HG03064 (cell line): ENCODE measurements at regions not wholly inside any gene's neighbourhood (a gene's known extent, or its start where the extent isn't known, plus 50 kb on each side); places are given as distances from the start of the nearest gene placed in this dataset.
"Not testable (repeated sequence)": the region's sequence is repeated elsewhere in the genome, so short reads cannot be mapped to it uniquely, and the experiment has no call there.

Experiments used
- ATAC-seq: cut with Tn5 transposase; IDR thresholded peaks from one replicate; pipeline ENCODE4 v1.9.1; 2021; ENCODE audit warnings: low read depth; ENCODE audit not compliant: unreplicated experiment

DNA sequence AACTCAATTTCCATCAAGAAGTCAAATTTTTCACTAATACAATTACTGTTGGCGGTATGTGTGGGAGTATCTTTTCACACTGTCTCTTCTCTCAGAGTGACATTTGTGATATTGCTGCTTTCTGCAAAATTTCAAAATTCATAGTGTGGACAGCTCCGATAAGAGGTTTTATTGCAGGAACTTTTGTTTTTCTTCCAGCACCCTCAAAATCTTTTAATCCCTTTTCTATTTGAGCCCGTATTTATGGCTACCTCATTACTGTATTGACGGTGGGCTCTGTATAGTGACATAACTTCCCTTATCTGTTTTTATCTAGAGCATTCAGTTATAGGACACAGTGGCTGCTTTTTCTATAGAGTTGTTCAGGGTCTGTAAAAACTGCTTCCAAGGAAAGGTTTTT, 794.4 kb upstream of the TMPRSS15 start:
- ATAC-seq: no peak

DNA sequence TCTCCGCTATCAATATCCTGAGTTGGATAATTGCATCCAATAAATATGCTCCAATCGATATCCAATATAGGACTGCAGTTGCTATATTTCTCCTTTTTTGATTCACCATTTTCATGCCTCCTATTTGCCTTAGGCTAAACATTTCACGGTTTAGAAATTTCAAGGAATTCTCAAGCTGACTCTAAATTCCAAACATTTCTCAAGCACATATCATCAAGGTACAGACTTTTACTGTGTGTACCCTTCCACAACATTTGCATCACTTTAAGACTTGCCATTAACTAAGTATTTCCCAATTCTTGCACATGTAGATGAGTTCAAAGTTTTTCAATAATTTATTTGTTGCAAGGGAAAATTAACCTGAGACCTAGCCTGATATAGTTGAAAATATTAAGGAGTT, 795.2 kb upstream of the TMPRSS15 start:
- no peak for ATAC-seq

DNA sequence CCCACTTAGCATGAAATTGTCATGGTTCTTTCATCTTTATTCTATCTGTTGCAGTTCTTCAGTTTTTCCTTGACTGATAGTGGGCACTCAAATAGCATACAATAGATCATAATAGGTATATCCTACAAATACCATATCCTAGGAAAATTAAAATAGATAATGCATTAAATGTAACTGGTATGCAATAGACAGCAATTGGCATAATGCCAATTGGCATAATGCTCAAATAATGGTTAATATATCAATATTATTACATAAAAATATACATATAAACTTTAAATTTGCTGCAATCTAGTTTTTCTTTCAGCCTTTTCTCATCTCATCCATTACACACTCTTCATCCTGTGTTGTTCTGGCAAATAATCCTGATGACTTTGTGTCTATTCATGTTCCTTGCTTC, 814.6 kb upstream of the TMPRSS15 start:
- ATAC-seq: no peak

DNA sequence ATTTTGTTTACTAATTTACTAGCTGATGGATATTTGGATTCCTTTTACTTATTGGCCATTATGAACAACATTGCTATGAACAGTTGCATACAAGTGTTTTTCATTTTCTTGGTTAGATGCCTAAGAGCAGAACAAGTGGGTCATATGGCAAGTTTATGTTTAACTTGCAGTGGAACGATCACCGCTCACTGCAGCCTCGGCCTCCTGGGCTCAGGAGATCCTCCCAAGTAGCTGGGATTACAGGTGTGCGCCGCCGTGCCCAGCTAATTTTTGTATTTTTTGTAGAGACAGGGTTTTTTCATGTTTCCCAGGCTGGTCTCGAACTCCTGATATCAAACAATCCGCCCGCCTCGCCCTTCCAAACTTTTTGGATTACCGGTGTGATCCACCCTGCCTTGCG, 820.5 kb upstream of the TMPRSS15 start:
- no peak for ATAC-seq

DNA sequence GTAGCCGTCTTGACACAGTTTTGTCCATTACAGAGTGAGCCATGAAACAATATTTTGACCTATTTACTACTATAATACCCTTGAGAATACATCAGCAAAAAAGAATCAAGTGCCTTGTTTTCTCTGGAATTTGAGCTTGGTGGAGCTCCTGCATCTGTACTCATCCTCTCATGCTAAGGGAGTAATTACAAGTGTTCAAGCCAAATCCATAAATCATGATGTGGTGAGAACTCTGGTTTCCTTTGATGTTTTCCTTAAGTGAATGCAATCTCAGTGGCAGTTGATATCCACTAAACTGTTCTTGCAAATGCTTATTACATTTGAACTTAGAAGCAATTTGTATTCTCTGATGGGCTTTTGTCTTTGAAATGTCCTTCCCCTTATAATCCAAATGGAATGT, 824.6 kb upstream of the TMPRSS15 start:
- no peak for ATAC-seq

DNA sequence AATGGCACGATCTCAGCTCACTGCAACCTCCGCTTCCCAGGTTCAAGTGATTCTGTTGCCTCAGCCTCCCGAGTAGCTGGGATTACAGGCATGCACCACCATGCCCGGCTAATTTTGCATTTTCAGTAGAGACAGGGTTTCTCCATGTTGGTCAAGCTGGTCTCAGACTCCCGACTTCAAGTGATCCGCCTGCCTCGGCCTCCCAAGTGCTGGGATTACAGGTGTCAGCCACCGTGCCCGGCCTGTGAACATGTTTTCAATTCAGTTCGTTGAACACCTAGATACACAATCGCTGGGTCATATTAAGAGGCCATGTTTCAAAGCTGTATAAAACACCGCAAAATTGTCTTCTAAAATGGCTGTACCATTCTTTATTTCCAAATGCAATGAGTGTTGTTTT, 830.3 kb upstream of the TMPRSS15 start:
- not testable (repeated sequence) for ATAC-seq

DNA sequence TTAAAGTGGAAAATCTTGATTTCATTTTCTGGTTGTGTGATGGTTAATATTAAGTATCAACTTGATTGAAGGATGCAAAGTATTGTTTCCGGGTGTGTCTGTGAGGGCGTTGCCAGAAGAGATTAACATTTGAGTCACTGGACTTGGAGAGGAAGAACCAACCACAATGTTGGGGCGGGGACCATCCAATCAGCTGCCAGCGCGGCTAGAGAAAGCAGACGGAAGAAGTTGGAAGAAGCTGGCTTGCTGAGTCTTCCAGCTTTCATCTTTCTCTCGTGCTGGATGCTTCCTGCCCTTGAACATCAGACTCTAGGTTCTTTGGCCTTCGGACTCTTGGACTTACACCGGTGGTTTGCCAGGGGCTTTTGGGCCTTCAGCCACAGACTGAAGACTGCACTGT, 832.6 kb upstream of the TMPRSS15 start:
- ATAC-seq: no peak

DNA sequence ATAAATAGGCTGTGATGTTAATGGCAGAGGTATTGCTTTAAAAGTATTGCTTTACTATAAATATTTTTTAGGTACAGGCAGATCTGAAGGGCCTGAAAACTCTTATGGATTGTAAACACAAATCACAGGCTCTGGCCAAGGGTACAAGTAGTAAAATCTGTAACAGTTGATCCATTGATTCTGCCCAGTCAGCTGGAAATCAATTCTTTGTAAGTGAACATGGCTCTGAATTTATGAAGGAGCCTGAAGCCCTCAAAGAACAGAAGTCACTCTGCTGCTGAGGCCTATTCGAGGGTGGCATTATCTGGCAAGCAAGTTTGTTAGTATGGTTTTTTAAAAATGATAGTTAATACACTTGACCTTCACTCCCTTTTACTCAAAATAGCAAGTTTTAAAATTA, 834.0 kb upstream of the TMPRSS15 start:
- ATAC-seq: no peak

DNA sequence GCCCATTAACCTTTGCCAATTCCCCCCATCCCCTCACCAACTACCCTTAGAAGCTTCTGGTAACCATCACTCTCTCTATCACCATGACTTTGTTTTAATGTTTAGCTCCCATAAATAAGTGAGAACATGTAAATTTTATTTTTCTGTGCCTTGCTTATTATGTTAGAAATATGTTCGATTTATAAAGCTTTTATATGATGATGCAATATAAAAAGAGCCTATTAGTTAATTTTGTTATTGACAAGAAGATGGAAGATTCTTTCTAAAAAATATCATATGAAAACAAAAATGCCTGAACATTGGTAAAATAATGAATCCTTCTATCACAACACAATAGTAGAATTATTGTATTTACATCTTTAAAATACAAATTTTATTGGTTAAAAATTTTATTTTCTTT, 836.1 kb upstream of the TMPRSS15 start:
- no peak for ATAC-seq

DNA sequence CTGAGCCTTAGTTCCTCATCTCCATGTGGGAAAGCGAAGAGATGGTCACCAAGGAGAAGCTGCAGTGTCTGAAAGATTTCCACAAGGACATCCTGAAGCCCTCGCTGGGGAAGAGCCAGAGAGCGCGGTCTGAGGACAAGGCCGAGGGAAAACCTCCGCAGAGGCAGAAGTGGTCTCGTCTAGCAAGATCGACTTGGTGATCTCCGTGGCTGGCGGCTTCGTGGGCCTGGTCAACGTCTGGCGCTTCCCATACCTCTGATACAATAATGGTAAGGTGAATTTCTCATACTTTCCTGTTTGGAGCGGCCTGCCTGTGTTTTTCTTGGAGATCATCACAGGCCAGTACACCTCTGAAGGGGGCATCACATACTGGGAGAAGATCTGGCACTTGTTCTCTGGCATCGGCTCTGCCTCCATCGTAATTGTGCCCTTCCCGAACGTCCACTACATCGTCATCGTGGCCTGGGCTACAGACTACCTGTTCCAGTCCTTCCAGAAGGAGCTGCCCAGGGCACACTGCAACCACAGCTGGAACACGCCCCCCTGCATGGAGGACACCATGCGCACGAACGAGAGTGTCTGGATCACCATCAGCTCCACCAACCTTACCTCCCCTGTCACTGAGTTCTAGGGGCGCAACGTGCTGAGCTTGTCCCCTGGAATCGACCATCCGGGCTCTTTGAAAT, 841.1 kb upstream of the TMPRSS15 start:
- ATAC-seq: no peak

DNA sequence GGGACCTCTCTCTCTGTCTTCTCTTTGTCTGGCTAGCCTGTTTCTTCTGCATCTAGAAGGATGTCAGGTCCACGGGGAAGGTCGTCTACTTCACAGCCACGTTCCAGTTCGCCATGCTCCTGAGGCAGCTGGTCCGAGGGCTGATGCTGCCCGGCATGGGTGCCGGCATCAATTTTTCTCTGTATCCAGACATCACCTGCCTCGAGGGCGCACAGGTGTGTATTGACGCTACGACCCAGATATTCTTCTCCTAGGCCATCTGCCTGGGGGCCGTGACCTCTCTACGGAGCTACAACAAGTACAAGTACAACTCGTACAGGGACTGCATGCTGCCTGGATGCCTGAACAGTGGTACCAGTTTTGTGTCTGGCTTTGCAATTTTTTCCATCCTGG, 841.6 kb upstream of the TMPRSS15 start:
- ATAC-seq: no peak

DNA sequence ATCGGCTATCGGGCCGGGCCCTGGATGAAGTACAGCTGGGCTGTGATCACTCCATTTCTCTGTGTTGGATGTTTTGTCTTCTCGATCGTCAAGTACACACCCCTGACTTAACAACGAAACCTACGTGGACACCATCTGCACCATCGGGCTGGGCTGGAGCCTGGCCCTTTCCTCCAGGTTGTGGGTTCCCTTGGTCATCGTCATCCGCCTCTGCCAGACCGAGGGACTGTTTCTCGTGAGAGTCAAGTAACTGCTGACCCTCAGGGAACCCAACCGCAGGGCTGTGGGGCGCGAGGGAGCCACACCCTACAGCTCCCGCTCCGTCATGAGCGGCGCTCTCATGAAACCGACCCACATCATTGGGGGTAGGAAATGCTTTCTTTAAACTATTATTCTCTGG, 842.4 kb upstream of the TMPRSS15 start:
- ATAC-seq: no peak

DNA sequence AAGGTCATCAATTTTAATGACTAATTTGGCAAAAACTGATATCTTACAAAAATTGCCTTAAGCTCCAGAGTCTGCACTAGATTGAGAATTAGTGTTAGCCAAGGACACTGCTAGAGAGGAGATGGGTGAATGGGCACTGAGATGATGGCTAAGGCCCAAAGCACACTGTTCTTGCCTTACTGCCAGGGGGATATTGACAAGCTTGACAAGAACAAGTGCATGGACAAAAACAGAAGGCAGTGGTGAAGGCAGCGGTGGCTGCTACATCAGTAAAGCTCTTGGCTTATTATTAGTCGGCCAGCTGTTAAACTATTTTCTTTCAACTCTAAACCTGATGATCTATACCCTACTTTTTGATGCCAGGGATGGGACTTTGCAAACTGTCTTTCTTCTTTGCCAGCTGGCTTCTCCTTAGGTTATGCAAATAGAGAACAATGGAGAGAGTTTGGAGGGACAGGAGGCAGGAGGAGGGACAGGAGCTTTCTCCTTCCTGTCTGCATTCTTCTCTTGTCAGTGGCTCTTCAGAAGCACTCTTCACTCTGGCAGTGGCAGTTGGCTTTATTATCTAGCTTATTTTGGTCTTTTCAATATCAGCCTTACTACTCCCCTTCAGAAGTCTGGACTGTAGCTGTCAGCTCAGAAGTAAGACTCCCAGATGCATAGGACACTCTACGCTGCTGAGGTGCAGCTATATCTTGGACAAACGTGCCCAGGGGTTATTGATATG, 853.5 kb upstream of the TMPRSS15 start:
- no peak for ATAC-seq

DNA sequence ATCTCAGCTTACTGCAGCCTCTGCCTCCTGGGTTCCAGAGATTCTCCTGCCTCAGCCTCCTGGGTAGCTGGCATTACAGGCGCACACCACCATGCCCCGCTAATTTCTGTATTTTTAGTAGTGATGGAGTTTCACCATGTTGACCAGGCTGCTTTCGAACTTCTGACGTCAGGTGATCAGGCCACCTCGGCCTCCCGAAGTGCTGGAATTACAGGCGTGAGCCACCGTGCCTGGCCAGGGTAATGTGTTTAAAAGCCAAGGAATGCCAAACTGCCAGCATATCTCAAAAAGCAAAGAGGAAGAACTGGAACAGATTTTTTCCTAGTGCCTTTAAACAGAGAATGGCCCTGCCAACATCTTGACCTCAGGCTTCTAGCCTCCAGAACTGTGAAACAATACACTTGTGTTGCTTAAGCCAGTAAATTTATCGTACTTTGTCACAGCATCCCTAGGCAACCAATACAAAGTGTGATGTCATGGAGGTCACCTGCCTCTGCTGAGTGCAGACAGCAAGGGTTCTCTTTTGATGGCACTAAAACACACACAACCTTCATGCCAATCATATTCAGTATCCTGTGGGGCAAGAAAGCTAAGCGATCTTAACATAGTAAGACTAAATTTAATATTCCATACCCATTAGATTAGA, 858.3 kb upstream of the TMPRSS15 start:
- no peak for ATAC-seq

DNA sequence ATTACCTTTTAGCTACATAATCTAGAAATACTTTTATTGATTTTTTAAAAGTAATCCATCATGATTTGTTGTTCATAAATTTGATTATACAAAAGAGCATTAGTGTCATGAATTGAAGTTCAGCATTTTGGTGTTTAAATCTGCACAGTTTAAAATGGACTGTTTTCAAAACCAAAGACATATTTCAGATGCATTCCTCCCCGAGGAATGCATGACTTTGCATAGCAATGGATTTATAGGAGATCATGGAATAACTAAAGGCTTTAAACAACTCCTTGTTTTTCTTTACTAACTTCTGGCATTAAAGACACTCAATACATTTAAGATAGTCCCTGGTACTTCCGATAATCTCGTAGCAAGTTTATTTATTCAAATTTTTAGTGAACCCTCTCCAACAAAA, 863.1 kb upstream of the TMPRSS15 start:
- ATAC-seq: no peak

DNA sequence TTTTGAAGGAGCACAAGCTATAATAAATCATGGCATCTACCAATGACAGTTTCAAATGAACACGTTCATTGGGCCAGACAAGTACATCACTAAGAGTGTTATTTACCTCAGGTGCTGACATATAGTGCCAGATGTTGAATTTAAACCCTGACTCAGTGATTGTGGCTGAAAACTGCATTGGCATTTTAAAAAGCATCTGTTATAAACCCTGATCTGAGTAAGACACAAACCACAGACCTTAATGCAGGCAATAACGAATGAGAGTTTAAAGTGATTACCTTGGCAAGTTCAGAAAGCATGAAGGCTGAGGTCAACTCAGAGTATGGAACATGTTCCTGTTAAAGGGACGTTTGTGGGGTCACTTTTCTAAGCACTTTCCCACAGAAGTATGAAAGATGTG, 865.1 kb upstream of the TMPRSS15 start:
- ATAC-seq: no peak

DNA sequence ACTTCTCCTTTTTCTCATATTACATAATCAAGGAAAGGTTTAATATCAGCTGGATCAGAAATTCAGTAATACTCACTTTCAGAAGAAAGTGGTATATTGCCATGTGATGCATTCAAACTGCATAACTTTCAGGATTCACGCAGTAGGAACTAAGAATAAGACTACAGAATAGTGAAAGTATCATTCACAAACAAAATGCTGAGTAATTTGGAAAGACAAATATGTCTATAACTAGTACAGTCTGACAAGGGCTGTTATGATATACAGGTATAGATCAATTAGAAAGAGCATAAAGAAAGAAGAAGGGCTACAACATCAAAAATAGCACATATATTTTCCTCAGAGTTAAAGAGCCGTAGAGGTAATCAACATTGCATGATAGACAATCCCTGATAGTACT, 871.5 kb upstream of the TMPRSS15 start:
- ATAC-seq: no peak

DNA sequence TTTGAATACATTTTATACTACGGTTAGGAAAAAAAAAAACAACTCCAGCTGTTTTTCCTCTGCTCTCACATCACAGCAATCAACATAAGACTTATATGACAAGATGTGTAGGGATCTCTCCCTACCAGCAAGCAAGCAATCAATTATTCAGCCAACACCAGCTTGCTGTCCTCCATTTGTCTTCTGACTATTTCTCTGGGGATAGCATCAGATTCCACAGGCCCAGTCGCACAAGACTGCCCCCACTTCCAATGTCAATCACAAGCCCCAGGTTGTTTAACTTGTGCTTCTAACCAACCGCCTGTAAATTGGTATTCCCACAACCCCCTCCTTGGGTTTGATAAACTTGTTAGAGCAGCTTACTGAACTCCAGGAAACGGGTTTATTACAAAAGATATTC, 873.1 kb upstream of the TMPRSS15 start:
- no peak for ATAC-seq

DNA sequence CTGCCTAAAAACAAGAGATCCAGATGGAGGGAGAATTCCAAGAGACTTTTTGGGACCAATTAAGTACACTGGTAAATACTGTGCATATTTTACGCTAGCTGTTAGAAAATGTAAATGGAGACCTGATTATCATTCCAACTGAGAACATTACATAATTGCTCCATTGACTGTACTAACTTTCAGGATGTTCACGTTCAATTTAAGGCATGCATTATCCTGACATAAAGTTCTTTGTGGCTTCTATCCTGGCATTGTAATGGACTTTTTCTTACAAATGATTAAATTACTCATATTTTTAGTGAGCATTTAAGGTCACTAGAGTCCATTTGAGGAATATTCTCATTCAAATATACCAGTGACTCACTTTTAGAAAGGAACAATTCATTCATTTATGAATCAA, 883.3 kb upstream of the TMPRSS15 start:
- ATAC-seq: no peak

DNA sequence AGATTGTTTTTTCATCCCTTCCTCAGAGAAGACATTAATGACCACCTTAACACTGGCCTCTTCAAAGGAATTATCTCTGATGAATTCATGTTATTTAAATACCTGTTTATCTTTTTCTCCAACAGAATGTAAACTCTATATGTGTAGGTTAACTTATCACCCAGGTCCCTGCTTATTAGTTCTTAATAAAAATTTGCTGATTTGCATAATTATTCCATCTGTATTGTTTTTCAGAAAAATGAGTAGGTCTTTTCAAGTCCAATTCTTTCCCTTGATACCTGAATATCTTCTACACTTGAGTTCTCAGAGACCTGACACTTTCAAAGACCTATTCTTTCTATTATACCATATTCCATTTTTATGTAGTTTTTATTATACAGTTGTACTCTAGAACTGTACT, 886.7 kb upstream of the TMPRSS15 start:
- ATAC-seq: no peak

DNA sequence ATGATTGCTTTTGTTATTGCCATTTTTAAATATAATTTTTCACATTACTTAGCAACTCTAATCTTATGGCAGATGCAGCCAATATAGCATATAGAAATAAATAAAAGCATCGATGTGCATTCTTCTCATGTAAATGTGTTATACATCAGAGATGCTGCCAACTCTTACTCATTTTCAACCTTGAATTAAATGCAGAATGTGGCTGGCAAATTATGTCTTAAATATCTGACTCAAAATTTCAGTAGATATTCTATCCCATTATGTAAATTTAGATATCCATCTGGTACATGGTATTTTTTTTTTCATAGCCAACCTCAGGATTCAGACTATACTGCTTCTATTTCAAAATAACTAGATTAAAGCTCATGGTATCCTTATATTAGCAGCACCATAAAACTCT, 916.7 kb upstream of the TMPRSS15 start:
- ATAC-seq: no peak

DNA sequence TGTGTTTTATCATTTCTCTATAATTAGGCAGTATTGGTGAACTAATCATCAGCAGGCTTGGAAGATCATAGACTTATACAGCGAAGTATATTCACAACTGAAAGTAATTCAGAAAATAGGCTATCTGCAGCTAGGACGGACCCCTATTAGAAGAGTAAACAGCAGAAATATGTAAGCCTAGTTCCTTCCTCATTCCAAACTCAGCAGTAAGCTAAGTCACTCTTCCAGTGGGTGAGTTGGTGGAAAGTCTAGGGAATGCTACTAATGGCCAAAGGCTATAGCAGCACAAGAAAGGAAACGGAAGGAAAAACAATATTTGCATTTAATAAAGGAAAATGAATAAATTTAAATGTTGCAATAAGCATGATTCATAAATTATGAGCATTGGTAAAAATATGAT, 918.1 kb upstream of the TMPRSS15 start:
- no peak for ATAC-seq
